ENCODE measurements at regions not wholly inside any gene's neighbourhood (a gene's known extent, or its start where the extent isn't known, plus 50 kb on each side); places are given as distances from the start of the nearest gene placed in this dataset.

DNA sequence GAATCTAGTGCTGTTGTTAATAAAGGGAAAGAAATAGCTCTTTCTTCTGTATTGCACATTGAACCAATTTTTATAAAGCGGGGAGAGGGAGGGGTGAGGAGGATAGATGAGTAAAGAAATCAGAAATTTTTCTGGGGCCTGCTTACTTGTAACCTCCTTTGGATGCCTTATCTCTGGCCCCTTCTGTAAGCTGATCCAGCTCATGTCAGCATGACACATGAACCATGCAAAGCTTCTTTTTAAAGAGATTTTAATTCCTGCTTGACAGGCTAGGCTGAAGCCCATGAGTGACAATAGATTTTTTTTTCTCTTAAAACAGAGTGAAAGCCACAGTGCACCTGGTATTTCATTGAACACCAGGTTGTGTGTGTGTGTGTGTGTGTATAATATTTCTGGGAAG, 325.3 kb downstream of the PRL start:
- no peak overlapping the region for H3K4me3 Mint-ChIP-seq
- H3K27ac Mint-ChIP-seq (ENCODE audit: low read depth) = no peak overlapping the region
- no peaks in the 10 kb centered on the region for H3K4me1 Mint-ChIP-seq
- DNase-seq (ENCODE audit: low spot score in 2 of 2) (no peak), ATAC-seq (replicated peaks; ENCODE audit: extremely low read depth, poor library complexity, severe bottlenecking) (no peak)
- H3K9me3 Mint-ChIP-seq = no peaks in the 10 kb centered on the region
- H3K36me3 Mint-ChIP-seq (ENCODE audit: insufficient read depth) = no peaks in the 10 kb centered on the region
- no peaks in the 10 kb centered on the region for H3K27me3 Mint-ChIP-seq

DNA sequence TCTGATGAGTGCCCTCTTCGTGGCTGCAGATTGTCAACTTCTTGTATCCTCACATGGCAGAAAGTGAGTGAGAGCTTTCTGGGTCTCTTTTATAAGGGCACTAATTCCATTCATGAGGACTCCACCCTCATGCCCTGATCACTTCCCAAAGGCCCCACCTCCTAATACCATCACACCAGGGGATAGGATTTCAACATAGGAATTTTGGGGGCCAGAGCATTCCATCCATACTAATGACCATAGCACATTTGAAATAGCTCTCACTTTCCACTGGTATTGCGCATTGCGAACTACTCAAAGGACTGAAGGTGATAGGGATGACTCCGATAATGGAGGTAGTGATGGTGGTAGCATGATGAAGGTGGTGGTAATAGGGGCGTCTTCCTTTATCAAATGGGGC, 324.3 kb downstream of the PRL start:
- DNase-seq (ENCODE audit: low spot score in 2 of 2) (no peak), ATAC-seq (replicated peaks; ENCODE audit: extremely low read depth, poor library complexity, severe bottlenecking) (no peak)
- H3K27ac Mint-ChIP-seq (ENCODE audit: low read depth) = no peak overlapping the region
- H3K36me3 Mint-ChIP-seq (ENCODE audit: insufficient read depth) = no peaks in the 10 kb centered on the region
- no peaks in the 10 kb centered on the region for H3K27me3 Mint-ChIP-seq
- no peaks in the 10 kb centered on the region for H3K4me1 Mint-ChIP-seq
- H3K9me3 Mint-ChIP-seq = no peaks in the 10 kb centered on the region
- no peak overlapping the region for H3K4me3 Mint-ChIP-seq

DNA sequence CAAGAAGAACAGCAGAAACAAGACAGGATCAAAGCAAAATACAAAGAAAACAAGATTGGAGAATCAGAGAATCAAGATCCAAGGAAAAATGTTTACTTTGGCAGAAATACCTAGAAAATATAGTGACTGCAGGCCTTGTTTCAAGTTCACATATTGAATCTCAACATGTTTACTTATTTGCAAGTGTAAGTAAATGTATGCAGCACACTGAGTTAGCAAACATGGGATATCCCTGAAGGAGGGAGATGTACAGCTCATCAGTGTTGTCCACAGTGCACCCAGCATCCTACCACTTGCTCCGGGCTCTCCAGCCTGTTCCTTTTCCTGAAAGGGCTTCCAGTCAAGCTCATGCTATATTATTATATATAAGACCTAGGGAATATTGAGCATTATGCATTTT, 319.5 kb downstream of the PRL start:
- Mint-ChIP-seq H3K36me3 (ENCODE audit: insufficient read depth) (peaks cover 2% of the 10 kb centered on the region), H3K27ac (ENCODE audit: low read depth) (no peak overlapping the region), H3K4me1 (no peaks in the 10 kb centered on the region), H3K9me3 (peaks cover 13% of the 10 kb centered on the region), H3K27me3 (no peaks in the 10 kb centered on the region), H3K4me3 (no peak overlapping the region)
- DNase-seq (ENCODE audit: low spot score in 2 of 2) = no peak
- ATAC-seq (replicated peaks; ENCODE audit: extremely low read depth, poor library complexity, severe bottlenecking) = no peak

DNA sequence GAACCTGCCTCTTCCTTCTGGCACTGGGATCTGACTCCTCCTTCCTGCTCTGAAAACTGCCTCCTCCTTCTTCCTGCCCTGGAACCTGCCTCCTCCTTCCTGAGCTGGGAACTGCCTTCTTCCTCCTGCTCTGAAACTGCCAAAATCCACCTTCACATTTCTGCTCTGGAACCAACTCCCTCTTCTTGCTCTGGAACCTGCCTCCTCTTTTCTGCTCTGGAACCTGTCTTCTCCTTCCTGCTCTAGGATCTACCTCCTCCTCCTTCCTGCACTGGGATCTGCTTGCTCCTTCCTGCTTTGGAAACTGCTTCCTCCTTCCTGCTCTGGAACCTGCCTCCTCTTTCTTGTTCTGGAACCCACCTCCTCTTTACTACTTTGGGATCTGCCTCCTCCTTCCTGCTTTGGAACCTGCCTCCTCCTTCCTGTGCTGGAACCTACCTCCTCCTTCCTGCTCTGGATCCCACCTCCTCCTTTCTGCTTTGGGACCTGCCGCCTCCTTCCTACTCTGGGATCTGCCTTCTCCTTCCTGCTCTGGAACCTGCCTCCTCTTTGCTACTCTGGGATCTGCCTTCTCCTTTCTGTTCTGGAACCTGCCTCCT, 315.5 kb downstream of the PRL start:
- peaks cover 13% of the 10 kb centered on the region for H3K9me3 Mint-ChIP-seq
- no peak overlapping the region for H3K4me3 Mint-ChIP-seq
- no peaks in the 10 kb centered on the region for H3K4me1 Mint-ChIP-seq
- H3K27me3 Mint-ChIP-seq = no peaks in the 10 kb centered on the region
- no peak overlapping the region for H3K27ac Mint-ChIP-seq (ENCODE audit: low read depth)
- peaks cover 2% of the 10 kb centered on the region for H3K36me3 Mint-ChIP-seq (ENCODE audit: insufficient read depth)
- ATAC-seq (replicated peaks; ENCODE audit: extremely low read depth, poor library complexity, severe bottlenecking) (no peak), DNase-seq (ENCODE audit: low spot score in 2 of 2) (no peak)

DNA sequence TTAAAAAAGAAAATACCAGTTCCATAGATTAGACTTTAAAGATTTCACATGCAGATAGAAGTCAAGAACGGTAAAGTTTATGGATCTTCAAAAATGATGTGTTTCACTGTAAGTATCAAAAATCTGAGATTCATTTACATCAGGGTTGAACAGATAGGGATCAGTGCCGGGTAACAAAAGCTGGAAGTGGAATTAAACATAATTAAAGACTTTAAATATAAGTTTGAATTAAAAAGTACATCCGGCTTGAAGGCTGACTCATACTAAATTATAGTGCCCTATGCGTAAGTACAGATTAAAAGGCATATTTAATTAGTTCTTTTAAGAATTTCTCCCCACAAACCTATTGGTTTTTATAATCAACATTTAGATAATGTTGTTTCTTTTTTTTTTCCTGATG, 312.7 kb downstream of the PRL start:
- no peaks in the 10 kb centered on the region for H3K27me3 Mint-ChIP-seq
- no peaks in the 10 kb centered on the region for H3K4me1 Mint-ChIP-seq
- no peak for ATAC-seq (replicated peaks; ENCODE audit: extremely low read depth, poor library complexity, severe bottlenecking)
- peaks cover 13% of the 10 kb centered on the region for H3K9me3 Mint-ChIP-seq
- no peak for DNase-seq (ENCODE audit: low spot score in 2 of 2)
- no peak overlapping the region for H3K27ac Mint-ChIP-seq (ENCODE audit: low read depth)
- H3K36me3 Mint-ChIP-seq (ENCODE audit: insufficient read depth) = peaks cover 2% of the 10 kb centered on the region
- H3K4me3 Mint-ChIP-seq = no peak overlapping the region

DNA sequence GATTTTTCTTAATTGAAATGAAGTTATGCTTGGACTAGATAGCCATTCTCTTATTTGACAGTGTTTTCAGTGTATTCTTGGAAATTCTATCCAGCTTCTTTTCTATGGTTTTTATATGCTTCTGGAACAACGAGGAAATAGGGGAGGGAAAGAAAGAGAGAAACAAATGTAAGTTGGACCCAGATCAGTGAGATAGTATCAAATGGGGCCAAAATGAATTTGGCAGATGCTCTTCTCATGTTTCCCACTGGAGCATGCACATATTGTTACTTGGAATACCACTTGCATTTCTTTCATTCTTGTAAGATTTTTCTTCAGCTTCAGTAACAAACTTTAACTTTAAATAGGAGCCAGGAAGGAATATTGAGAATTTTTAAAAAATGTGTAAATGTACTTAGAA, 312.3 kb downstream of the PRL start:
- H3K27ac Mint-ChIP-seq (ENCODE audit: low read depth) = no peak overlapping the region
- H3K27me3 Mint-ChIP-seq = no peaks in the 10 kb centered on the region
- DNase-seq (ENCODE audit: low spot score in 2 of 2) = no peak
- H3K4me3 Mint-ChIP-seq = no peak overlapping the region
- H3K36me3 Mint-ChIP-seq (ENCODE audit: insufficient read depth) = peaks cover 2% of the 10 kb centered on the region
- H3K9me3 Mint-ChIP-seq = peaks cover 13% of the 10 kb centered on the region
- no peaks in the 10 kb centered on the region for H3K4me1 Mint-ChIP-seq
- no peak for ATAC-seq (replicated peaks; ENCODE audit: extremely low read depth, poor library complexity, severe bottlenecking)

DNA sequence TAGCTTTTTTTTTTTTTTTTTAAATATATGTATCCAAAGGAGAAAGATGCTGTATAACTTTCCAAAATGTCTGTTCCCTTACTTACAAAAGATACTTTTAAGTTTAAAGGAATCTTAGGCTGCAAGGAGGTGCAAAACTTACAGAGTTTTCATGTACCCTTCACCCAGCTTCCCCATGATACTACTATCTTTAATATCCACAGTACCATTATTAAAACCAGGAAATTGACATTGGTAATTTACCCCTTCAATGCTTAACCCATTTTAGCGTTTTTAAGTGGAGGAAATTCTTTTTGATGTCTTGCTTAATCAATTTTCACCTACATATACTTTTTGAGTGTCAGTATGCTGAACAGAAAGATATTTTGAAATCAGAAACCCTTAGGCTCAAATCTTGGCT, 310.9 kb downstream of the PRL start:
- DNase-seq (ENCODE audit: low spot score in 2 of 2) (no peak), ATAC-seq (replicated peaks; ENCODE audit: extremely low read depth, poor library complexity, severe bottlenecking) (no peak)
- Mint-ChIP-seq H3K9me3 (peaks cover 5% of the 10 kb centered on the region), H3K27ac (ENCODE audit: low read depth) (no peak overlapping the region), H3K27me3 (no peaks in the 10 kb centered on the region), H3K4me1 (no peaks in the 10 kb centered on the region), H3K4me3 (no peak overlapping the region), H3K36me3 (ENCODE audit: insufficient read depth) (no peaks in the 10 kb centered on the region)

DNA sequence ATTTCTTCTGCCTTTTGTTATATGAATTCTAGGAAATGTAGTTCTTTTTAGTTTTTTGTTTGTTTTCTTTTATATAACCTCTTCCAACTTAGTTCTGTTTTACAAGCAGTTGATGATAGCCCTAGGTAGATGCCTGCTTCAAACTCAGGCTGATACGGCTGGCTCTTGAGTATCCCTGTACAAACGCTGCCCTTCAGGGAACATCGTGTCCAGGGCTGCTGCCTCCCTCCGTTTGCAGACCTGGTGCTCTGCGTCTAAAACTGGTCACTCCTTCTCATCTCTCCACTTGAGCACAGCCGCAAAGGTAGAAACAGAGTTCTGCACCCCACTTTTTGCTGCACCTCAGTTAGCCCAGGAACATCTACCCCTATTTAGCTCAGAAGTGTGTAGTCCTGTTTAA, 310.1 kb downstream of the PRL start:
- H3K27me3 Mint-ChIP-seq = no peaks in the 10 kb centered on the region
- no peaks in the 10 kb centered on the region for H3K9me3 Mint-ChIP-seq
- H3K36me3 Mint-ChIP-seq (ENCODE audit: insufficient read depth) = no peaks in the 10 kb centered on the region
- no peak overlapping the region for H3K27ac Mint-ChIP-seq (ENCODE audit: low read depth)
- ATAC-seq (replicated peaks; ENCODE audit: extremely low read depth, poor library complexity, severe bottlenecking) (no peak), DNase-seq (ENCODE audit: low spot score in 2 of 2) (no peak)
- H3K4me3 Mint-ChIP-seq = no peak overlapping the region
- H3K4me1 Mint-ChIP-seq = no peaks in the 10 kb centered on the region

DNA sequence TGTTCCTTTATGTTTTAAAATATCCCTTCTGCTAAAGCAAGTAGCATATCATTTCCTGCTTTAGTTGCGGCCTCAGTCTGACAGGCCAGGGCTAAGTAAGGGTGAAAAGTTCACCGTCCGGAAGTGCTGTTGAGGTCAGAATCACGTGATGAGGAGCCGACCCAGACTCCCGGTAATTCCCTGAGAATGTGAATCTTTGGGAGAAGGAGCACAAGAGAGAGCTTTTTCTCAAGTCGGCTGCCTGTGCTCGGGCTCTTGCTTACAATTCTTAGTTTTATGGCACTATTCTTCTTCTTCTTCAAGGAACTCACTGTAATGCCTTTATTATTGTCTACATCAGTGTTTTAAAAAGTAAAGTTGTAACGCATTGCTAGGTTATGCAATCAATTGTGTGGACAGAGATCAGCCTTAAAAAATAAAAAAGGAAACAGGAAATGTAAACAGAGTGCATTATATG, 309.3 kb downstream of the PRL start:
- Mint-ChIP-seq H3K4me3 (no peak overlapping the region), H3K4me1 (no peaks in the 10 kb centered on the region), H3K27me3 (no peaks in the 10 kb centered on the region), H3K27ac (ENCODE audit: low read depth) (no peak overlapping the region), H3K9me3 (no peaks in the 10 kb centered on the region), H3K36me3 (ENCODE audit: insufficient read depth) (no peaks in the 10 kb centered on the region)
- DNase-seq (ENCODE audit: low spot score in 2 of 2) (no peak), ATAC-seq (replicated peaks; ENCODE audit: extremely low read depth, poor library complexity, severe bottlenecking) (no peak)

DNA sequence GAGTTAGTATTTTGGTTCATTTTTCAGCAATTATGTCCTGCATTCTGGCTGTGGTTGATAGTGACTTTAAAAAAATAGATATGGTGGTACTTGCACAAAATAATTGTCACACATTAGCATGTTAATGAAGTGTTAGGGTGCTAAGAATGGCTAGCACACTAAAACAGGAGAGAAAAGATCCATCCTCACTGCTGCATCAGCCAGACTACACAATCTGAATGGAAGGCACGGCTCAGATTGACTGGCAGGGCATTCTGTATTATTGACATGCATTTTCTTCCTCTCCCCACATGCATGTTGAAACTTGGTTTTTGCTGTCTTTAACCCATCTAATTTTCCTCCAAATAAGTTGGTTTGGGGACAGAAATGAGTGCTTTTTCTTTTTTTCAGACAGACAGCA, 306.3 kb downstream of the PRL start:
- Mint-ChIP-seq H3K27ac (ENCODE audit: low read depth) (no peak overlapping the region), H3K27me3 (no peaks in the 10 kb centered on the region), H3K36me3 (ENCODE audit: insufficient read depth) (no peaks in the 10 kb centered on the region), H3K4me1 (no peaks in the 10 kb centered on the region), H3K9me3 (no peaks in the 10 kb centered on the region), H3K4me3 (no peak overlapping the region)
- no peak for ATAC-seq (replicated peaks; ENCODE audit: extremely low read depth, poor library complexity, severe bottlenecking)
- no peak for DNase-seq (ENCODE audit: low spot score in 2 of 2)

DNA sequence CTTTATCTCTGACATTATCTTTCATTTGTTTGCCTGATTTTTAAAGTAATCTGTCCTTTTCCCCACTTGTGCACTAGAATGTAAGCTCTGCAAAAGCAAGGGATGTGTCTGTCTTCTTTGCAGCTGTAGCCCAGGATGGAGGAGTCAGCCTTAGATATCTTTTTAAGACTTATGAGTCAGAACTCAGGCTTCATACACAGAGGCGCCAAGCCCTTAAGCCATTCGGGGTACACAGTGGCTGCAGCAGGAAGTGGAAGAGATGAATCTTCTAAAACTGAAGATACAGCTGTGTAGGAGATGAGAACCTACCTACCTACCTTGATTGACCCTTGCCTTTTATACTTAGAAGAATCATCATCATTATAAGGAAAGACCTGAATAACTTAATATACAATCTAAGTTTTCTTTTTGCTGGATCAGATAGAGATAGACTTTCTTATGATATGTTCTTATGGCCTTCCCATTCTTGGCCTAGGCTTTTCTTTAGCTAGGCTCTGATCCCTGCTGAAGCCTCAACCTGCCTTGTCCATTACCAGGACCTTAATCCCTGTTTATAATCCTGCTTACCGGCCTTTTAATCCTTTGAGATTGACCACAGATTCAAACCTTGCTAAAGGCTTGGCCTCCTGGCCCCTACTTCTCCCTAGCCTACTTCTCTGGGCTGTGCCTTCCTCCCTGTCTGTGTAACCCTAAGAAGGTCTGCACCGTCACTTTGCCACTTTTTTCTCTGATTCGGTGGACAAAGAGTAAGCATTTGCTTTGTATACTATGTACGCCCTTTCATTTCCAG, 304.5 kb downstream of the PRL start:
- ATAC-seq (replicated peaks; ENCODE audit: extremely low read depth, poor library complexity, severe bottlenecking) (no peak), DNase-seq (ENCODE audit: low spot score in 2 of 2) (no peak)
- no peaks in the 10 kb centered on the region for H3K4me1 Mint-ChIP-seq
- H3K36me3 Mint-ChIP-seq (ENCODE audit: insufficient read depth) = no peaks in the 10 kb centered on the region
- H3K27me3 Mint-ChIP-seq = no peaks in the 10 kb centered on the region
- H3K9me3 Mint-ChIP-seq = no peaks in the 10 kb centered on the region
- no peak overlapping the region for H3K4me3 Mint-ChIP-seq
- no peak overlapping the region for H3K27ac Mint-ChIP-seq (ENCODE audit: low read depth)

DNA sequence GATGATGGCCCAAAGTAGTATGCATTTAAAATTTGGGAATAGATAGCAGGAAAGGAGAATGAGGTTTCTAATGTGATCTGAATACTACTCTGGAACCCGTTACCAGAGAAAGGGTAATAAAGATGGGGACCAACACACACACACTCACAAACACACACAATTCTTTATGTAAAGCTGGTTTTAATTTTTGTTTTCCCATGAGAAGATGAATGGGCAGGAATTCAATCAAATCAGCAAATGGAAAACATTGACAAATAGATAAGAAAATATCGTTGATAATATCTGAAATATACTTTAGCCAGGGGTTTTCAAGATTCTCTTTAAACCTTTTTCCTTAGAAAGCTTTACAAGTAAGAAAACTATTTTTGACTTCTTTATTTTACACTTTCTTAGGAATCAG, 303.0 kb downstream of the PRL start:
- Mint-ChIP-seq H3K4me3 (no peak overlapping the region), H3K36me3 (ENCODE audit: insufficient read depth) (no peaks in the 10 kb centered on the region), H3K4me1 (no peaks in the 10 kb centered on the region), H3K27ac (ENCODE audit: low read depth) (no peak overlapping the region), H3K9me3 (no peaks in the 10 kb centered on the region), H3K27me3 (no peaks in the 10 kb centered on the region)
- DNase-seq (ENCODE audit: low spot score in 2 of 2) = no peak
- ATAC-seq (replicated peaks; ENCODE audit: extremely low read depth, poor library complexity, severe bottlenecking) = no peak

DNA sequence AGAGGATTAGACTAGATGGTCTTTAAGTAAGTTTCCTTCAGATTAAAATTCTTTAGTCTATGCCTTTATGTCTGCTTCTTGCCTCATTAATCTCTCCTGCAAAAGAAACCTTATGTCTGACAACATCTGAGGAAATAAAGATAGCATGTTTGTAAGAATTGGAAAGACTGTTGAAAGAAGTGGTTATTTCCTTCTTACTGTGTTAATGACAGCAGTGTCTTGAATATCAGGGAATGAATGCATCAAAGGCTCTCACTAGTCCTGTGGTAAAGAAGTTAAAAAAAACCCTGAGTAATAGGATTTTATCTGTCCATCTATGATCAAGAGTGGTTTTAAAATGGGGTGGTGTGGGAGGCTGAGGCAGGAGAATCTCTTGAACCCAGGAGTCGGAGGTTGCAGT, 302.0 kb downstream of the PRL start:
- no peaks in the 10 kb centered on the region for H3K9me3 Mint-ChIP-seq
- no peaks in the 10 kb centered on the region for H3K36me3 Mint-ChIP-seq (ENCODE audit: insufficient read depth)
- no peaks in the 10 kb centered on the region for H3K4me1 Mint-ChIP-seq
- H3K27me3 Mint-ChIP-seq = no peaks in the 10 kb centered on the region
- DNase-seq (ENCODE audit: low spot score in 2 of 2) (no peak), ATAC-seq (replicated peaks; ENCODE audit: extremely low read depth, poor library complexity, severe bottlenecking) (no peak)
- no peak overlapping the region for H3K4me3 Mint-ChIP-seq
- no peak overlapping the region for H3K27ac Mint-ChIP-seq (ENCODE audit: low read depth)
